Loucy (cell line): ENCODE measurements at regions not wholly inside any gene's neighbourhood (a gene's known extent, or its start where the extent isn't known, plus 50 kb on each side); places are given as distances from the start of the nearest gene placed in this dataset.

ENCODE experiments used
- H2AFZ ChIP-seq: fragments of 200-600 bp; sonication (generic); 2 replicates; pipeline ENCODE4 v1.6.0; 2016; ENCODE audit warnings: antibody characterized with exemption, mild to moderate bottlenecking, low read length, moderate library complexity
- H3F3A ChIP-seq: fragments of 200-600 bp; 2 replicates; pipeline ENCODE4 v1.6.0; 2016; ENCODE audit warnings: antibody characterized with exemption, low read depth, mild to moderate bottlenecking
- H3K27me3 ChIP-seq: fragments of 200-600 bp; sonication (generic); 2 replicates; pipeline ENCODE4 v1.6.1; 2014; ENCODE audit warnings: low read length, mild to moderate bottlenecking; ENCODE audit not compliant: insufficient read depth, poor library complexity, severe bottlenecking
- H3K36me3 ChIP-seq: fragments of 200-600 bp; sonication (generic); 2 replicates; pipeline ENCODE4 v1.6.1; 2016; ENCODE audit warnings: low read length; ENCODE audit not compliant: insufficient read depth
- H3K4me1 ChIP-seq: fragments of 200-600 bp; sonication (generic); 2 replicates; pipeline ENCODE4 v1.5.1; 2014; ENCODE audit warnings: low read length, mild to moderate bottlenecking; ENCODE audit not compliant: insufficient read depth, poor library complexity, severe bottlenecking
- H3K4me2 ChIP-seq: fragments of 200-600 bp; sonication (generic); 2 replicates; pipeline ENCODE4 v1.6.0; 2014; ENCODE audit warnings: antibody characterized with exemption, low read length, low read depth, mild to moderate bottlenecking; ENCODE audit not compliant: poor library complexity, severe bottlenecking
- H3K4me3 ChIP-seq: fragments of 200-600 bp; sonication (generic); 2 replicates; pipeline ENCODE4 v1.5.1; 2014; ENCODE audit warnings: low read length, mild to moderate bottlenecking, mixed read lengths; ENCODE audit not compliant: poor library complexity, severe bottlenecking
- H3K79me2 ChIP-seq: fragments of 200-600 bp; sonication (generic); 2 replicates; pipeline ENCODE4 v1.6.1; 2014; ENCODE audit warnings: low read length; ENCODE audit not compliant: insufficient read depth
- H3K9ac ChIP-seq: fragments of 200-600 bp; sonication (generic); 2 replicates; pipeline ENCODE4 v1.6.0; 2014; ENCODE audit warnings: mild to moderate bottlenecking, low read depth, low read length, moderate library complexity; ENCODE audit not compliant: poor library complexity, severe bottlenecking
- H3K9me2 ChIP-seq: fragments of 200-600 bp; sonication (generic); replicated peaks from 2 replicates; pipeline ENCODE4 v1.6.1; 2016; ENCODE audit warnings: low read depth, low read length, mixed read lengths
- H3K9me3 ChIP-seq: fragments of 200-600 bp; sonication (generic); 2 replicates; pipeline ENCODE4 v1.6.1; 2014; ENCODE audit warnings: mild to moderate bottlenecking, antibody characterized with exemption, low read length, low read depth; ENCODE audit not compliant: insufficient read depth
- H4K20me1 ChIP-seq: fragments of 200-600 bp; sonication (generic); 2 replicates; pipeline ENCODE4 v1.6.0; 2014; ENCODE audit warnings: antibody characterized with exemption, low read length, mild to moderate bottlenecking; ENCODE audit not compliant: insufficient read depth, poor library complexity, severe bottlenecking
- CTCF ChIP-seq: fragments of 200-600 bp; sonication (generic); conservative IDR thresholded peaks from 2 replicates; pipeline ENCODE4 v1.5.1; 2014; ENCODE audit warnings: mild to moderate bottlenecking, antibody characterized with exemption, low read length
- EZH2phosphoT487 ChIP-seq: fragments of 200-600 bp; IDR thresholded peaks from 2 replicates; pipeline ENCODE4 v1.6.1; 2018; ENCODE audit warnings: antibody characterized with exemption, mild to moderate bottlenecking, moderate library complexity, borderline replicate concordance

- TF ChIP-seq EZH2phosphoT487 (no peak), CTCF (no peak)
- no peak overlapping the region for H3K4me3 ChIP-seq
- no peaks in the 10 kb centered on the region for H4K20me1 ChIP-seq
- H3K9me2 ChIP-seq, result no peaks in the 10 kb centered on the region
- H3F3A ChIP-seq, result no peaks in the 10 kb centered on the region
- peaks cover 48% of the 10 kb centered on the region for H3K4me1 ChIP-seq
- no peaks in the 10 kb centered on the region for H3K27me3 ChIP-seq
- no peaks in the 10 kb centered on the region for H3K79me2 ChIP-seq
- no peak overlapping the region for H2AFZ ChIP-seq
- no peak overlapping the region for H3K4me2 ChIP-seq
- no peaks in the 10 kb centered on the region for H3K9me3 ChIP-seq
- no peak overlapping the region for H3K9ac ChIP-seq
- H3K36me3 ChIP-seq, result no peaks in the 10 kb centered on the region
Measured at GRCh38 chr14:76931631-76932402, 96.7 kb downstream of the IRF2BPL start.

GRCh38 chr14:76930549-76930948, 98.0 kb downstream of the IRF2BPL start:
- Histone ChIP-seq H3K9me3 (no peaks in the 10 kb centered on the region), H3K27me3 (no peaks in the 10 kb centered on the region), H3K9ac (peak overlapping the region; percentile 10), H2AFZ (no peak overlapping the region), H4K20me1 (no peaks in the 10 kb centered on the region), H3K4me1 (peaks cover 54% of the 10 kb centered on the region), H3F3A (no peaks in the 10 kb centered on the region), H3K9me2 (no peaks in the 10 kb centered on the region), H3K79me2 (no peaks in the 10 kb centered on the region), H3K4me2 (peak overlapping the region; percentile 49), H3K4me3 (no peak overlapping the region), H3K36me3 (no peaks in the 10 kb centered on the region)
- TF ChIP-seq CTCF (no peak), EZH2phosphoT487 (no peak)

GRCh38 chr14:76929927-76930326, 98.6 kb downstream of the IRF2BPL start:
- Histone ChIP-seq H3K9me3 (no peaks in the 10 kb centered on the region), H3K79me2 (no peaks in the 10 kb centered on the region), H3K27me3 (no peaks in the 10 kb centered on the region), H3K4me2 (peak overlapping the region; percentile 49), H3K9me2 (no peaks in the 10 kb centered on the region), H3F3A (no peaks in the 10 kb centered on the region), H3K9ac (peak overlapping the region; percentile 10), H3K4me1 (peaks cover 60% of the 10 kb centered on the region), H2AFZ (peak overlapping the region; percentile 23), H4K20me1 (no peaks in the 10 kb centered on the region), H3K4me3 (peak overlapping the region; percentile 39), H3K36me3 (no peaks in the 10 kb centered on the region)
- no peak for TF ChIP-seq CTCF
- no peak for TF ChIP-seq EZH2phosphoT487
